Liver (tissue), 3 donors: ENCODE measurements at regions not wholly inside any gene's neighbourhood (a gene's known extent, or its start where the extent isn't known, plus 50 kb on each side); places are given as distances from the start of the nearest gene placed in this dataset.

Source experiments
- ATF3 ChIP-seq: IDR thresholded peaks from 2 replicates; pipeline ENCODE4 v1.6.1; 2016; ENCODE audit warnings: antibody characterized with exemption
- CTCF ChIP-seq: fragments of 150-350 bp; IDR thresholded peaks from 2 replicates; pipeline ENCODE4 v1.5.1; 2017; ENCODE audit warnings: improper control_type of control experiment, low read depth, low read length; ENCODE audit not compliant: missing input control
- EGR1 ChIP-seq, 2 donors: IDR thresholded peaks; 2 replicates each; pipeline ENCODE4 v1.6.1; 2016 to 2018; ENCODE audit warnings: antibody characterized with exemption in 2 of 2, low read depth in 2 of 2
- GABPA ChIP-seq, 2 donors: IDR thresholded peaks in 1 of 2; conservative IDR thresholded peaks in 1 of 2; 2 replicates each; pipeline ENCODE4 v1.6.1; 2016; ENCODE audit warnings: antibody characterized with exemption in 2 of 2, mild to moderate bottlenecking in 1 of 2, moderate library complexity in 1 of 2
- HNF4A ChIP-seq, 2 donors: conservative IDR thresholded peaks; 2 replicates each; pipeline ENCODE4 v1.6.1; 2016; ENCODE audit warnings: antibody characterized with exemption in 2 of 2, mild to moderate bottlenecking in 2 of 2
- MAX ChIP-seq: IDR thresholded peaks from 2 replicates; pipeline ENCODE4 v1.6.1; 2016; ENCODE audit warnings: antibody characterized with exemption
- RAD21 ChIP-seq, 2 donors: IDR thresholded peaks; 2 replicates each; pipeline ENCODE4 v1.6.1; 2016; ENCODE audit warnings: antibody characterized with exemption in 2 of 2, mild to moderate bottlenecking in 2 of 2
- REST ChIP-seq: IDR thresholded peaks from 2 replicates; pipeline ENCODE4 v1.6.1; 2016; ENCODE audit warnings: antibody characterized with exemption, mild to moderate bottlenecking
- TAF1 ChIP-seq: conservative IDR thresholded peaks from 2 replicates; pipeline ENCODE4 v1.6.1; 2016; ENCODE audit warnings: antibody characterized with exemption, mild to moderate bottlenecking
- YY1 ChIP-seq: IDR thresholded peaks from 2 replicates; pipeline ENCODE4 v1.6.1; 2016; ENCODE audit warnings: antibody characterized with exemption, mild to moderate bottlenecking
- ZBTB33 ChIP-seq: IDR thresholded peaks from 2 replicates; pipeline ENCODE4 v1.6.1; 2016; ENCODE audit warnings: antibody characterized with exemption
- donor health status: healthy.
- donor health status: healthy.

- TF ChIP-seq CTCF (no peak), REST (no peak), YY1 (no peak), GABPA (IDR thresholded peaks at IDR 0.05 in 1 of 2, conservative IDR thresholded peaks at IDR 0.05 in 1 of 2) (no peak), ZBTB33 (no peak), EGR1 (IDR thresholded peaks at IDR 0.05; ENCODE audit: low read depth in 2 of 2) (no peak), MAX (no peak), RAD21 (IDR thresholded peaks at IDR 0.05) (no peak), TAF1 (no peak), ATF3 (no peak), HNF4A (conservative IDR thresholded peaks at IDR 0.05) (no peak)
Measured at GRCh38 chr6:168183613-168183970, 104.6 kb upstream of the FRMD1 start.
